H9 (cell line): ENCODE measurements at regions not wholly inside any gene's neighbourhood (a gene's known extent, or its start where the extent isn't known, plus 50 kb on each side); places are given as distances from the start of the nearest gene placed in this dataset.

Experiments used
- DNase-seq: peaks from one replicate; pipeline ENCODE4 v3.0.0-alpha.2; 2017
- H2AFZ ChIP-seq: one replicate; pipeline ENCODE4 v1.6.1; 2013; ENCODE audit warnings: mild to moderate bottlenecking, low read length, control low read depth, moderate library complexity
- H2AK5ac ChIP-seq: 2 replicates; pipeline ENCODE4 v1.6.1; 2013; ENCODE audit warnings: low read length, control low read depth, mixed read lengths; ENCODE audit not compliant: insufficient read length
- H2BK120ac ChIP-seq: one replicate; pipeline ENCODE4 v1.6.1; 2013; ENCODE audit warnings: low read depth, mild to moderate bottlenecking, low read length, control low read depth, inconsistent platforms; ENCODE audit not compliant: poor library complexity, severe bottlenecking
- H2BK12ac ChIP-seq: 2 replicates; pipeline ENCODE4 v1.6.1; 2013; ENCODE audit warnings: low read length, control low read depth, mixed read lengths, low read depth; ENCODE audit not compliant: insufficient read length
- H2BK15ac ChIP-seq: 2 replicates; pipeline ENCODE4 v1.6.1; 2013; ENCODE audit warnings: low read depth, low read length, control low read depth
- H2BK20ac ChIP-seq: one replicate; pipeline ENCODE4 v1.6.1; 2013; ENCODE audit warnings: low read depth, mild to moderate bottlenecking, low read length, control low read depth, inconsistent platforms; ENCODE audit not compliant: poor library complexity, severe bottlenecking
- H2BK5ac ChIP-seq: 2 replicates; pipeline ENCODE4 v1.6.1; 2013; ENCODE audit warnings: low read length, control low read depth, mixed read lengths; ENCODE audit not compliant: insufficient read length
- H3K14ac ChIP-seq: 2 replicates; pipeline ENCODE4 v1.6.1; 2013; ENCODE audit warnings: low read length, control low read depth; ENCODE audit not compliant: insufficient read depth
- H3K18ac ChIP-seq: 2 replicates; pipeline ENCODE4 v1.6.1; 2013; ENCODE audit warnings: low read depth, mild to moderate bottlenecking, mixed read lengths, low read length, control low read depth; ENCODE audit not compliant: insufficient read length
- H3K23ac ChIP-seq: 2 replicates; pipeline ENCODE4 v1.6.1; 2013; ENCODE audit warnings: low read length, control low read depth, mixed read lengths, low read depth; ENCODE audit not compliant: insufficient read length
- H3K23me2 ChIP-seq: 2 replicates; pipeline ENCODE4 v1.6.1; 2013; ENCODE audit warnings: low read depth, mild to moderate bottlenecking, mixed read lengths, low read length, control low read depth; ENCODE audit not compliant: insufficient read length, poor library complexity, severe bottlenecking
- H3K27ac ChIP-seq: 2 replicates; pipeline ENCODE4 v1.5.1; 2013; ENCODE audit warnings: low read length, control low read depth, mixed read lengths, low read depth; ENCODE audit not compliant: insufficient read length
- H3K27me3 ChIP-seq: 2 replicates; pipeline ENCODE4 v1.6.1; 2013; ENCODE audit warnings: low read length, control low read depth, inconsistent platforms; ENCODE audit not compliant: insufficient read depth
- H3K4ac ChIP-seq: 2 replicates; pipeline ENCODE4 v1.6.1; 2013; ENCODE audit warnings: low read depth, mild to moderate bottlenecking, control low read depth, inconsistent platforms, low read length, moderate library complexity
- H3K4me1 ChIP-seq: 2 replicates; pipeline ENCODE4 v1.6.1; 2013; ENCODE audit warnings: low read length, control low read depth, inconsistent platforms; ENCODE audit not compliant: insufficient read depth
- H3K4me2 ChIP-seq: 2 replicates; pipeline ENCODE4 v1.6.1; 2013; ENCODE audit warnings: low read length, control low read depth, mixed read lengths; ENCODE audit not compliant: insufficient read length, insufficient read depth
- H3K56ac ChIP-seq: 2 replicates; pipeline ENCODE4 v1.6.1; 2013; ENCODE audit warnings: low read depth, mild to moderate bottlenecking, mixed read lengths, low read length, control low read depth; ENCODE audit not compliant: insufficient read length
- H3K79me1 ChIP-seq: 2 replicates; pipeline ENCODE4 v1.6.1; 2013; ENCODE audit warnings: low read depth, mild to moderate bottlenecking, moderate library complexity, low read length, control low read depth, inconsistent platforms; ENCODE audit not compliant: insufficient read depth, poor library complexity, severe bottlenecking
- H3K79me2 ChIP-seq: 2 replicates; pipeline ENCODE4 v1.6.1; 2013; ENCODE audit warnings: low read length, control low read depth, inconsistent platforms; ENCODE audit not compliant: insufficient read depth
- H3K9ac ChIP-seq: 2 replicates; pipeline ENCODE4 v1.6.1; 2013; ENCODE audit warnings: low read length, control low read depth, mixed read lengths; ENCODE audit not compliant: insufficient read length; ENCODE audit errors: extremely low read depth
- H3K9me3 ChIP-seq: one replicate; pipeline ENCODE4 v1.6.1; 2013; ENCODE audit warnings: low read depth, low read length, inconsistent platforms; ENCODE audit not compliant: control insufficient read depth
- H3T11ph ChIP-seq: one replicate; pipeline ENCODE4 v1.6.1; 2013; ENCODE audit warnings: mild to moderate bottlenecking, low read length, control low read depth, inconsistent platforms
- H4K20me1 ChIP-seq: one replicate; pipeline ENCODE4 v1.6.1; 2013; ENCODE audit not compliant: control insufficient read depth, insufficient read length, insufficient read depth
- H4K5ac ChIP-seq: 2 replicates; pipeline ENCODE4 v1.6.1; 2013; ENCODE audit warnings: low read depth, mild to moderate bottlenecking, mixed read lengths, low read length, control low read depth; ENCODE audit not compliant: insufficient read length
- H4K8ac ChIP-seq: replicated peaks from 2 replicates; pipeline ENCODE4 v1.6.1; 2013; ENCODE audit warnings: low read length, control low read depth, mixed read lengths, low read depth; ENCODE audit not compliant: insufficient read length
- H4K91ac ChIP-seq: 2 replicates; pipeline ENCODE4 v1.6.1; 2013; ENCODE audit warnings: low read depth, mild to moderate bottlenecking, moderate library complexity, mixed read lengths, low read length, control low read depth; ENCODE audit not compliant: insufficient read length
- H3K27ac Mint-ChIP-seq, 3 experiments: 2 replicates in 2 of 3; 3 replicates in 1 of 3; pipeline ENCODE4 v1.8.0; 2020 to 2021; ENCODE audit warnings: mixed read lengths in 3 of 3, mild to moderate bottlenecking in 1 of 3, moderate library complexity in 1 of 3
- H3K27me3 Mint-ChIP-seq: 2 replicates; pipeline ENCODE4 v1.8.0; 2021; ENCODE audit warnings: low read depth, mild to moderate bottlenecking, moderate library complexity, mixed read lengths
- H3K36me3 Mint-ChIP-seq, 3 experiments: 2 replicates in 2 of 3; 3 replicates in 1 of 3; pipeline ENCODE4 v1.8.0; 2020 to 2021; ENCODE audit warnings: low read depth in 3 of 3, mixed read lengths in 3 of 3; ENCODE audit not compliant: insufficient read depth in 1 of 3
- H3K4me1 Mint-ChIP-seq, 2 experiments: 2 replicates each; pipeline ENCODE4 v1.8.0; 2020; ENCODE audit warnings: mixed read lengths in 2 of 2
- H3K4me3 Mint-ChIP-seq, 2 experiments: 2 replicates in 1 of 2; 3 replicates in 1 of 2; pipeline ENCODE4 v1.8.0; 2020 to 2021; ENCODE audit warnings: mild to moderate bottlenecking in 2 of 2, mixed read lengths in 2 of 2, moderate library complexity in 1 of 2
- H3K9me3 Mint-ChIP-seq, 2 experiments: 2 replicates in 1 of 2; 3 replicates in 1 of 2; pipeline ENCODE4 v1.8.0; 2020; ENCODE audit warnings: mild to moderate bottlenecking in 2 of 2, mixed read lengths in 2 of 2, moderate library complexity in 1 of 2
- WGBS: extraction: QIAGEN DNeasy Blood & Tissue Kit; methylation state at CpG from one replicate; pipeline ENCODE4 v1.1.7; 2013; ENCODE audit warnings: missing lambda C conversion rate, low lambda C conversion rate, mixed read lengths; ENCODE audit not compliant: insufficient read length; ENCODE audit errors: extremely low coverage; 5-methylcytosine and 5-hydroxymethylcytosine counted together
- TF ChIP-seq, protein P1 (sequence below): fragments of 200-600 bp; sonication (generic); conservative IDR thresholded peaks from 3 replicates; pipeline ENCODE4 v1.8.0; 2021; ENCODE audit warnings: antibody characterized with exemption, mild to moderate bottlenecking

GRCh38 chr16:8167436-8167835 is 422.9 kb downstream of the TMEM114 start:
- Mint-ChIP-seq H3K9me3 (no peaks in the 10 kb centered on the region), H3K4me1 (no peaks in the 10 kb centered on the region; a peak in 1 of 4 replicates), H3K27ac (no peak overlapping the region), H3K27me3 (no peaks in the 10 kb centered on the region; the same call in 1 of the 2 replicates), H3K4me3 (no peak overlapping the region), H3K36me3 (no peaks in the 10 kb centered on the region)
- H2AK5ac ChIP-seq: no peak overlapping the region
- no peak overlapping the region for H2BK12ac ChIP-seq
- no peak overlapping the region for H3K4me2 ChIP-seq
- H3K9ac ChIP-seq: no peak overlapping the region
- no peak overlapping the region for H2BK20ac ChIP-seq
- H3K9me3 ChIP-seq: no peaks in the 10 kb centered on the region
- no peaks in the 10 kb centered on the region for H3K79me1 ChIP-seq
- no peak overlapping the region for H2AFZ ChIP-seq
- H3T11ph ChIP-seq: no peak overlapping the region
- no peaks in the 10 kb centered on the region for H3K4me1 ChIP-seq
- H3K14ac ChIP-seq: no peak overlapping the region
- TF ChIP-seq, protein P1, sequence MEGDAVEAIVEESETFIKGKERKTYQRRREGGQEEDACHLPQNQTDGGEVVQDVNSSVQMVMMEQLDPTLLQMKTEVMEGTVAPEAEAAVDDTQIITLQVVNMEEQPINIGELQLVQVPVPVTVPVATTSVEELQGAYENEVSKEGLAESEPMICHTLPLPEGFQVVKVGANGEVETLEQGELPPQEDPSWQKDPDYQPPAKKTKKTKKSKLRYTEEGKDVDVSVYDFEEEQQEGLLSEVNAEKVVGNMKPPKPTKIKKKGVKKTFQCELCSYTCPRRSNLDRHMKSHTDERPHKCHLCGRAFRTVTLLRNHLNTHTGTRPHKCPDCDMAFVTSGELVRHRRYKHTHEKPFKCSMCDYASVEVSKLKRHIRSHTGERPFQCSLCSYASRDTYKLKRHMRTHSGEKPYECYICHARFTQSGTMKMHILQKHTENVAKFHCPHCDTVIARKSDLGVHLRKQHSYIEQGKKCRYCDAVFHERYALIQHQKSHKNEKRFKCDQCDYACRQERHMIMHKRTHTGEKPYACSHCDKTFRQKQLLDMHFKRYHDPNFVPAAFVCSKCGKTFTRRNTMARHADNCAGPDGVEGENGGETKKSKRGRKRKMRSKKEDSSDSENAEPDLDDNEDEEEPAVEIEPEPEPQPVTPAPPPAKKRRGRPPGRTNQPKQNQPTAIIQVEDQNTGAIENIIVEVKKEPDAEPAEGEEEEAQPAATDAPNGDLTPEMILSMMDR: no peak
- no peaks in the 10 kb centered on the region for H3K23me2 ChIP-seq
- H3K56ac ChIP-seq: no peak overlapping the region
- no peak overlapping the region for H3K27ac ChIP-seq
- H4K91ac ChIP-seq: no peak overlapping the region
- no peaks in the 10 kb centered on the region for H3K79me2 ChIP-seq
- no peak overlapping the region for H3K4ac ChIP-seq
- no peaks in the 10 kb centered on the region for H3K27me3 ChIP-seq
- no peak overlapping the region for H3K18ac ChIP-seq
- H4K20me1 ChIP-seq: no peaks in the 10 kb centered on the region
- no peak for DNase-seq
- no peak overlapping the region for H3K23ac ChIP-seq
- no peak overlapping the region for H2BK15ac ChIP-seq
- no peak overlapping the region for H2BK120ac ChIP-seq
- no peak overlapping the region for H4K8ac ChIP-seq
- H2BK5ac ChIP-seq: no peak overlapping the region
- no CpG with 5 or more reads among the region's 5 CpGs for WGBS
- no peak overlapping the region for H4K5ac ChIP-seq
